BLaER1 treated with 17β-estradiol and CSF1 and Interleukin-3, amounts not matched to agents 10 nM and 100 nM (cell line): ENCODE measurements at regions not wholly inside any gene's neighbourhood (a gene's known extent, or its start where the extent isn't known, plus 50 kb on each side); places are given as distances from the start of the nearest gene placed in this dataset.
"Not testable (repeated sequence)": the region's sequence is repeated elsewhere in the genome, so short reads cannot be mapped to it uniquely, and the experiment has no call there.

Source experiments
- H3K27ac ChIP-seq, 11 experiments: shearing (Covaris generic); formaldehyde crosslinking; 2 replicates each; pipeline ENCODE4 v1.8.1; 2022
- H3K27me3 ChIP-seq, 11 experiments: shearing (Covaris generic); formaldehyde crosslinking; 2 replicates each; pipeline ENCODE4 v1.8.1; 2022
- H3K36me3 ChIP-seq, 11 experiments: shearing (Covaris generic); formaldehyde crosslinking; 2 replicates each; pipeline ENCODE4 v1.8.1; 2022
- H3K4me1 ChIP-seq, 10 experiments: shearing (Covaris generic); formaldehyde crosslinking; 2 replicates each; pipeline ENCODE4 v1.8.1; 2022
- H3K4me2 ChIP-seq, 11 experiments: shearing (Covaris generic); formaldehyde crosslinking; 2 replicates each; pipeline ENCODE4 v1.8.1; 2022
- H3K4me3 ChIP-seq, 10 experiments: shearing (Covaris generic); formaldehyde crosslinking; 2 replicates each; pipeline ENCODE4 v1.8.1; 2022
- H3K9ac ChIP-seq, 11 experiments: shearing (Covaris generic); formaldehyde crosslinking; 2 replicates each; pipeline ENCODE4 v1.8.1; 2022
- H3K9me3 ChIP-seq, 11 experiments: shearing (Covaris generic); formaldehyde crosslinking; replicated peaks in 1 of 11; 2 replicates each; pipeline ENCODE4 v1.8.1; 2022
- H4K20me1 ChIP-seq, 11 experiments: shearing (Covaris generic); formaldehyde crosslinking; 2 replicates each; pipeline ENCODE4 v1.8.1; 2022
- Cebpa-rat ChIP-seq, 11 experiments: shearing (Covaris generic); IDR thresholded peaks; 2 replicates each; pipeline ENCODE4 v1.8.1; 2022

- no peaks in the 10 kb centered on the region for H3K9me3 ChIP-seq
- H3K4me1 ChIP-seq: peaks cover 0 to 80% (median 57%) of the 10 kb centered on the region in 10 experiments; a peak in 18 of 20 replicates
- peak overlapping the region in 7 of 11 experiments; percentile 1 to 92 (median 87); a peak in 12 of 22 replicates for H3K4me2 ChIP-seq
- H3K9ac ChIP-seq: peak overlapping the region in 4 of 11 experiments; percentile 3 to 93 (median 57); a peak in 3 of 22 replicates
- 0 out of 20 replicates have a peak overlapping the region, but pooled peaks of 1 of the 10 experiments have one; percentile 0 for H3K4me3 ChIP-seq
- no peaks in the 10 kb centered on the region for H3K36me3 ChIP-seq
- no peak for TF ChIP-seq Cebpa-rat (IDR thresholded peaks at IDR 0.05)
- no peaks in the 10 kb centered on the region for H3K27me3 ChIP-seq
- no peaks in the 10 kb centered on the region for H4K20me1 ChIP-seq
- peak overlapping the region in 9 of 11 experiments; percentile 87 to 99 (median 95); a peak in 17 of 22 replicates for H3K27ac ChIP-seq
Observed at GRCh38 chr9:105005186-105005585, 77.2 kb upstream of the ABCA1 start.

- peak overlapping the region in 9 of 11 experiments; percentile 67 to 92 (median 80); a peak in 19 of 22 replicates for H3K4me2 ChIP-seq
Observed at GRCh38 chr9:105006514-105006913, 78.6 kb upstream of the ABCA1 start.

GRCh38 chr9:105007143-105007542, 79.2 kb upstream of the ABCA1 start:
- Histone ChIP-seq H3K9me3 (no peaks in the 10 kb centered on the region), H3K9ac (peak overlapping the region; percentile 38 to 93 (median 82); a peak in 20 of 22 replicates), H4K20me1 (no peaks in the 10 kb centered on the region), H3K4me1 (peaks cover 0 to 92% (median 57%) of the 10 kb centered on the region in 10 experiments; a peak in 18 of 20 replicates), H3K27me3 (no peaks in the 10 kb centered on the region), H3K36me3 (no peaks in the 10 kb centered on the region), H3K27ac (peak overlapping the region; percentile 66 to 99 (median 93)), H3K4me2 (peak overlapping the region; percentile 21 to 92 (median 79); a peak in 21 of 22 replicates), H3K4me3 (peak overlapping the region in 4 of 10 experiments; percentile 1 to 46 (median 4); a peak in 3 of 20 replicates)
- peak; percentile 62 to 99 (median 97) for TF ChIP-seq Cebpa-rat (IDR thresholded peaks at IDR 0.05)

More at GRCh38 chr9:105006514-105006913, 78.6 kb upstream of the ABCA1 start:
- H4K20me1 ChIP-seq: no peaks in the 10 kb centered on the region
- no peaks in the 10 kb centered on the region for H3K36me3 ChIP-seq
- no peaks in the 10 kb centered on the region for H3K9me3 ChIP-seq
- peaks cover 0 to 89% (median 57%) of the 10 kb centered on the region in 10 experiments; a peak in 18 of 20 replicates for H3K4me1 ChIP-seq
- TF ChIP-seq Cebpa-rat (IDR thresholded peaks at IDR 0.05): no peak
- H3K4me3 ChIP-seq: no peak overlapping the region
- peak overlapping the region in 9 of 11 experiments; percentile 70 to 93 (median 82); a peak in 18 of 22 replicates for H3K9ac ChIP-seq
- H3K27me3 ChIP-seq: no peaks in the 10 kb centered on the region
- peak overlapping the region; percentile 66 to 99 (median 93) for H3K27ac ChIP-seq

- not testable (repeated sequence) for H3K36me3 ChIP-seq, H3K9me3 ChIP-seq, H4K20me1 ChIP-seq, H3K4me3 ChIP-seq, H3K27me3 ChIP-seq
- Histone ChIP-seq H3K27ac (peak overlapping the region in 5 of 11 experiments; percentile 3 to 99 (median 49); a peak in 8 of 22 replicates), H3K9ac (peak overlapping the region in 2 of 11 experiments; percentile 54 to 61; a peak in 3 of 22 replicates), H3K4me1 (peaks cover 0 to 88% (median 35%) of the 10 kb centered on the region in 10 experiments; a peak in 18 of 20 replicates), H3K4me2 (peak overlapping the region in 4 of 11 experiments; percentile 27 to 89 (median 83); a peak in 6 of 22 replicates)
Observed at GRCh38 chr9:105010089-105010488, 82.1 kb upstream of the ABCA1 start.

GRCh38 chr9:105021917-105022316, 94.0 kb upstream of the ABCA1 start:
- peaks cover 0 to 9% (median 0%) of the 10 kb centered on the region in 10 experiments; a peak in 6 of 20 replicates for H3K4me1 ChIP-seq
- H4K20me1 ChIP-seq: no peaks in the 10 kb centered on the region
- H3K4me3 ChIP-seq: no peak overlapping the region
- TF ChIP-seq Cebpa-rat (IDR thresholded peaks at IDR 0.05): no peak
- H3K9ac ChIP-seq: no peak overlapping the region
- H3K27me3 ChIP-seq: no peaks in the 10 kb centered on the region
- H3K4me2 ChIP-seq: no peak overlapping the region
- H3K9me3 ChIP-seq: 0 out of 22 replicates have a peak, but pooled peaks cover 0 to 8% (median 0%) of the 10 kb centered on the region in 11 experiments
- H3K27ac ChIP-seq: no peak overlapping the region
- no peaks in the 10 kb centered on the region for H3K36me3 ChIP-seq

- H4K20me1 ChIP-seq, H3K27ac ChIP-seq, H3K9ac ChIP-seq, H3K4me2 ChIP-seq, H3K4me3 ChIP-seq, H3K9me3 ChIP-seq, H3K27me3 ChIP-seq, H3K36me3 ChIP-seq: not testable (repeated sequence)
- peaks cover 0 to 16% (median 0%) of the 10 kb centered on the region in 10 experiments; a peak in 6 of 20 replicates for H3K4me1 ChIP-seq
Observed at GRCh38 chr9:105022545-105022944, 94.6 kb upstream of the ABCA1 start.

- Histone ChIP-seq H3K9me3 (no peaks in the 10 kb centered on the region), H3K9ac (no peak overlapping the region), H3K4me2 (no peak overlapping the region), H3K4me1 (peaks cover 0 to 17% (median 0%) of the 10 kb centered on the region in 10 experiments; a peak in 6 of 20 replicates), H3K27me3 (no peaks in the 10 kb centered on the region), H3K27ac (no peak overlapping the region), H3K4me3 (no peak overlapping the region), H4K20me1 (no peaks in the 10 kb centered on the region), H3K36me3 (no peaks in the 10 kb centered on the region)
- TF ChIP-seq Cebpa-rat (IDR thresholded peaks at IDR 0.05): no peak
Observed at GRCh38 chr9:105023788-105024187, 95.8 kb upstream of the ABCA1 start.

GRCh38 chr9:105024529-105024928, 96.6 kb upstream of the ABCA1 start:
- Histone ChIP-seq H3K9me3 (no peaks in the 10 kb centered on the region), H3K27ac (no peak overlapping the region), H3K9ac (no peak overlapping the region), H3K4me2 (no peak overlapping the region), H3K27me3 (no peaks in the 10 kb centered on the region), H3K4me1 (peaks cover 0 to 17% (median 0%) of the 10 kb centered on the region in 10 experiments; a peak in 6 of 20 replicates), H3K4me3 (no peak overlapping the region), H4K20me1 (no peaks in the 10 kb centered on the region), H3K36me3 (no peaks in the 10 kb centered on the region)
- no peak for TF ChIP-seq Cebpa-rat (IDR thresholded peaks at IDR 0.05)

GRCh38 chr9:105026451-105026850, 98.5 kb upstream of the ABCA1 start:
- no peaks in the 10 kb centered on the region for H4K20me1 ChIP-seq
- H3K4me2 ChIP-seq: peak overlapping the region in 2 of 11 experiments; percentile 63 to 84; a peak in 4 of 22 replicates
- peak overlapping the region in 1 of 11 experiments; percentile 44; a peak in 1 of 22 replicates for H3K9ac ChIP-seq
- peaks cover 0 to 24% (median 0%) of the 10 kb centered on the region in 10 experiments; a peak in 6 of 20 replicates for H3K4me1 ChIP-seq
- TF ChIP-seq Cebpa-rat (IDR thresholded peaks at IDR 0.05): no peak
- no peaks in the 10 kb centered on the region for H3K9me3 ChIP-seq
- H3K4me3 ChIP-seq: no peak overlapping the region
- no peaks in the 10 kb centered on the region for H3K27me3 ChIP-seq
- H3K27ac ChIP-seq: peak overlapping the region in 1 of 11 experiments; percentile 51; a peak in 1 of 22 replicates
- no peaks in the 10 kb centered on the region for H3K36me3 ChIP-seq
